HepG2 (cell line): ENCODE measurements at regions not wholly inside any gene's neighbourhood (a gene's known extent, or its start where the extent isn't known, plus 50 kb on each side); places are given as distances from the start of the nearest gene placed in this dataset.

ENCODE experiments used
- ATAC-seq: fragments of 200-7000 bp; cut with Tn5 transposase; 3 replicates; pipeline ENCODE4 v1.9.1; 2020; ENCODE audit warnings: mild to moderate bottlenecking, moderate library complexity
- BruUV-seq: library from RNA; stranded (reverse); fragments of 400-500 nt; replicated peaks from 2 replicates; lab custom pipeline; 2021; lab: Mats Ljungman, UMichigan
- CTCF ChIA-PET: fragments of 300-600 bp; formaldehyde crosslinking; extraction: SDS; loops from one replicate; lab custom pipeline; 2021; ENCODE audit warnings: low total read pairs, inconsistent platforms, low intra/inter-chr PET ratio; lab: Yijun Ruan, JAX
- POLR2A ChIA-PET: fragments of 350-600 bp; sonication (Branson Sonifier 250); formaldehyde crosslinking; loops from one replicate; lab custom pipeline; 2020; ENCODE audit warnings: antibody characterized with exemption, inconsistent platforms; lab: Yijun Ruan, JAX
- DNase-seq: peaks from one replicate; pipeline ENCODE4 v3.0.0-alpha.2; 2015; ENCODE audit warnings: low spot score
- FAIRE-seq: peaks from 3 replicates; lab custom pipeline; 2011; peaks lifted over from hg19 to GRCh38; lab: Jason Lieb, UNC
- H2AFZ ChIP-seq: one replicate; pipeline ENCODE4 v1.6.1; 2011; ENCODE audit warnings: low read length, inconsistent platforms
- H3K27ac ChIP-seq: fragments of 300-600 bp; 3 replicates; pipeline ENCODE4 v1.8.0; 2011; ENCODE audit warnings: mixed run types, mild to moderate bottlenecking, mixed read lengths, low read length, inconsistent platforms; ENCODE audit not compliant: insufficient read depth; ENCODE audit errors: extremely low read length
- H3K27me3 ChIP-seq, 2 experiments: fragments of 200-600 bp in 1 of 2; 2 replicates in 1 of 2; 3 replicates in 1 of 2; pipeline versions ENCODE4 v1.6.0 to v1.8.0; 2011; ENCODE audit warnings: low read length in 2 of 2, mild to moderate bottlenecking in 2 of 2, moderate library complexity in 2 of 2, inconsistent platforms in 1 of 2; ENCODE audit not compliant: insufficient read depth in 2 of 2, control insufficient read depth in 1 of 2
- H3K36me3 ChIP-seq, 2 experiments: fragments of 200-600 bp in 1 of 2; replicated peaks in 1 of 2; 2 replicates in 1 of 2; 3 replicates in 1 of 2; pipeline versions ENCODE4 v1.5.1 to v1.8.0; 2011; ENCODE audit warnings: low read length in 2 of 2, inconsistent platforms in 1 of 2; ENCODE audit not compliant: insufficient read depth in 2 of 2, control insufficient read depth in 1 of 2
- H3K4me1 ChIP-seq: 2 replicates; pipeline ENCODE4 v1.5.1; 2012; ENCODE audit warnings: low read length, inconsistent platforms; ENCODE audit not compliant: insufficient read depth
- H3K4me2 ChIP-seq: 2 replicates; pipeline ENCODE4 v1.6.0; 2011; ENCODE audit warnings: low read depth, low read length, inconsistent platforms
- H3K4me3 ChIP-seq, 3 experiments: fragments of 200-600 bp in 1 of 3; sonication (generic), shearing (Covaris generic) in 1 of 3; replicated peaks in 1 of 3; 2 replicates each; pipeline ENCODE4 v1.5.1; 2011 to 2016; ENCODE audit warnings: low read length in 3 of 3, inconsistent platforms in 2 of 3, low read depth in 2 of 3, mild to moderate bottlenecking in 2 of 3, control low read depth in 1 of 3, mixed read lengths in 1 of 3; ENCODE audit not compliant: insufficient read depth in 1 of 3
- H3K79me2 ChIP-seq: one replicate; pipeline ENCODE4 v1.6.1; 2011; ENCODE audit warnings: low read length, inconsistent platforms; ENCODE audit not compliant: insufficient read depth
- H3K9ac ChIP-seq: 2 replicates; pipeline ENCODE4 v1.6.0; 2011; ENCODE audit warnings: mild to moderate bottlenecking, low read depth, low read length, inconsistent platforms; ENCODE audit not compliant: insufficient read depth
- H3K9me3 ChIP-seq: 2 replicates; pipeline ENCODE4 v1.5.1; 2012; ENCODE audit warnings: mild to moderate bottlenecking, low read length
- H4K20me1 ChIP-seq: 2 replicates; pipeline ENCODE4 v1.6.0; 2011; ENCODE audit warnings: inconsistent platforms, mild to moderate bottlenecking, low read length, moderate library complexity; ENCODE audit not compliant: insufficient read depth
- ATAD3A ChIP-seq: sonication (generic); formaldehyde crosslinking; IDR thresholded peaks from 2 replicates; pipeline ENCODE4 v1.4.0; 2020; ENCODE audit warnings: missing genetic modification reagents
- CCAR2 ChIP-seq: fragments of 200-400 bp; formaldehyde crosslinking; optimal IDR thresholded peaks from 2 replicates; pipeline ENCODE3; 2018; ENCODE audit warnings: low read depth, mild to moderate bottlenecking, low read length, moderate library complexity
- FOXP4 ChIP-seq: sonication (generic); formaldehyde crosslinking; IDR thresholded peaks from 2 replicates; pipeline ENCODE4 v1.4.0; 2020; ENCODE audit warnings: missing genetic modification reagents
- ISX ChIP-seq: sonication (generic); formaldehyde crosslinking; conservative IDR thresholded peaks from 2 replicates; pipeline ENCODE4 v1.5.0; 2020; ENCODE audit warnings: missing genetic modification reagents
- KAT2B ChIP-seq: fragments of 150-350 bp; IDR thresholded peaks from 2 replicates; pipeline ENCODE4 v1.6.1; 2014; ENCODE audit warnings: low read depth, low read length, borderline replicate concordance
- MTF2 ChIP-seq: sonication (generic); formaldehyde crosslinking; IDR thresholded peaks from 2 replicates; pipeline ENCODE4 v1.5.0; 2020; ENCODE audit warnings: missing genetic modification reagents, borderline replicate concordance
- PHF20 ChIP-seq: sonication (generic); formaldehyde crosslinking; IDR thresholded peaks from 2 replicates; pipeline ENCODE4 v1.5.0; 2020; ENCODE audit warnings: mild to moderate bottlenecking, missing genetic modification reagents
- SMARCC2 ChIP-seq: fragments of 450-650 bp; IDR thresholded peaks from 2 replicates; pipeline ENCODE4 v1.6.1; 2017; ENCODE audit warnings: antibody characterized with exemption, mild to moderate bottlenecking
- SNAPC4 ChIP-seq: sonication (generic); formaldehyde crosslinking; IDR thresholded peaks from 2 replicates; pipeline ENCODE4 v1.4.0; 2020; ENCODE audit warnings: mild to moderate bottlenecking, missing genetic modification reagents
- SOX13 ChIP-seq, 3 experiments: fragments of 450-650 bp in 1 of 3; sonication (generic) in 1 of 3; formaldehyde crosslinking in 1 of 3; IDR thresholded peaks in 2 of 3; conservative IDR thresholded peaks in 1 of 3; 2 replicates each; pipeline versions ENCODE4 v1.5.0 to v1.6.1; 2016 to 2020; ENCODE audit warnings: antibody characterized with exemption in 1 of 3, mild to moderate bottlenecking in 1 of 3, missing compliant biosample characterization in 1 of 3, missing genetic modification reagents in 1 of 3, moderate library complexity in 1 of 3
- TRIM24 ChIP-seq: sonication (generic); formaldehyde crosslinking; IDR thresholded peaks from 2 replicates; pipeline ENCODE4 v1.8.0; 2022; ENCODE audit warnings: mild to moderate bottlenecking, missing genetic modification reagents
- ZBTB34 ChIP-seq: sonication (generic); formaldehyde crosslinking; IDR thresholded peaks from 2 replicates; pipeline ENCODE4 v1.8.0; 2022; ENCODE audit warnings: mild to moderate bottlenecking, missing genetic modification reagents
- ZC3H4 ChIP-seq: sonication (generic); formaldehyde crosslinking; IDR thresholded peaks from 2 replicates; pipeline ENCODE4 v1.4.0; 2020; ENCODE audit warnings: missing genetic modification reagents, borderline replicate concordance
- ZFP36L2 ChIP-seq: sonication (generic); formaldehyde crosslinking; IDR thresholded peaks from 2 replicates; pipeline ENCODE4 v1.4.0; 2020; ENCODE audit warnings: missing genetic modification reagents
- ZKSCAN8 ChIP-seq: IDR thresholded peaks from 2 replicates; pipeline ENCODE4 v1.6.1; 2016; ENCODE audit warnings: borderline replicate concordance, missing genetic modification reagents, missing compliant biosample characterization
- ZMAT3 ChIP-seq: sonication (generic); formaldehyde crosslinking; conservative IDR thresholded peaks from 2 replicates; pipeline ENCODE4 v1.7.0; 2021; ENCODE audit warnings: missing genetic modification reagents
- ZNF256 ChIP-seq: sonication (generic); formaldehyde crosslinking; conservative IDR thresholded peaks from 2 replicates; pipeline ENCODE4 v1.4.0; 2020; ENCODE audit warnings: missing genetic modification reagents
- WGBS: methylation state at CpG from one replicate; pipeline ENCODE4 v1.1.6; 2017; ENCODE audit warnings: low lambda C conversion rate; 5-methylcytosine and 5-hydroxymethylcytosine counted together
- in situ Hi-C: cut with HindIII; loops from 2 replicates; pipeline ENCODE4 v1.10.0; 2017; ENCODE audit warnings: low pct_unique_long_range_greater_than_20kb; ENCODE audit not compliant: extremely low pct_ligation_motif_present
- intact Hi-C: fragments of 100-400 bp; cut with micrococcal nuclease; formaldehyde crosslinking; loops from one replicate; pipeline ENCODE4 v1.10.0; 2022; ENCODE audit not compliant: unreplicated experiment

GRCh38 chr2:7604456-7604855 is 687.2 kb downstream of the RNF144A start:
- Histone ChIP-seq H3K79me2 (no peaks in the 10 kb centered on the region), H4K20me1 (no peaks in the 10 kb centered on the region), H2AFZ (no peak overlapping the region), H3K4me3 (no peak overlapping the region), H3K27me3 (no peaks in the 10 kb centered on the region), H3K4me1 (no peaks in the 10 kb centered on the region), H3K9ac (no peak overlapping the region), H3K9me3 (0 out of 2 replicates have a peak, but pooled peaks cover 5% of the 10 kb centered on the region), H3K4me2 (no peak overlapping the region), H3K36me3 (no peaks in the 10 kb centered on the region), H3K27ac (no peak overlapping the region)
- DNase-seq = no peak
- ATAC-seq = no peak
- ChIA-PET CTCF (no interaction called here), POLR2A (no interaction called here)
- no peak for FAIRE-seq
- 3% methylated on average over 3 of the region's 3 CpGs for WGBS
- in situ Hi-C loops (no loop called here), intact Hi-C loops (no loop called here)
- no TSS peak for BruUV-seq
- TF ChIP-seq TRIM24 (CRISPR knock-in tag) (no peak), MTF2 (CRISPR knock-in tag) (no peak), CCAR2 (no peak), PHF20 (CRISPR knock-in tag) (no peak), SOX13 (IDR thresholded peaks at IDR 0.05) (no peak), SOX13 (CRISPR knock-in tag; conservative IDR thresholded peaks at IDR 0.05 in 1 of 2, IDR thresholded peaks at IDR 0.05 in 1 of 2) (no peak), ZC3H4 (no peak), ZFP36L2 (CRISPR knock-in tag) (no peak), ZBTB34 (CRISPR knock-in tag) (no peak), ZMAT3 (no peak), ZKSCAN8 (CRISPR knock-in tag) (no peak), KAT2B (no peak), SNAPC4 (no peak), ATAD3A (CRISPR knock-in tag) (no peak), ZNF256 (CRISPR knock-in tag) (no peak), ISX (CRISPR knock-in tag) (no peak), SMARCC2 (no peak), FOXP4 (CRISPR knock-in tag) (no peak)
